ENCODE measurements at regions not wholly inside any gene's neighbourhood (a gene's known extent, or its start where the extent isn't known, plus 50 kb on each side); places are given as distances from the start of the nearest gene placed in this dataset.

DNA sequence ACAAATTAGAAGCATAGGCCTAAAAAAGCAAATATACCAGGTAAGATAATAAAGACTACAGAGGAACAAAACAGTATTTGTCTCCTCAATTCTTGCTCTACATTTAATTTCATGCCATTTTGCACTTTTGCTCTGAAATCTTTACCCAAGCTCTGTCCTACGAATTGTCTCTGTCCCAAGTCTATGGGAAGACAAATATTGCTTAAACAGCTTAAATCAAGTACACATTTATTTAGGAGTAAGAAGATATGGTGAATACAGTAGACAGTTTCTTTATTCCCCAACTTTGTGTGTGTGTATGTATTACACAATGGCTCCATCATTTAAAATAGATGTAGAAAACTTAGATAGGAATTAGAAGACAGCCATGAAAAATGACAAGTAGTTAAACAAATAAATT lies 163.5 kb upstream of the POU5F2 start:
- H3K27me3 ChIP-seq (ENCODE audit: control insufficient read depth, insufficient read depth, low read length): no peaks in the 10 kb centered on the region
- no peak for DNase-seq (ENCODE audit: low read depth, low spot score)
- H3K27ac ChIP-seq (ENCODE audit: low read depth, low read length): no peak overlapping the region
- no peaks in the 10 kb centered on the region for H3K9me3 ChIP-seq (ENCODE audit: control insufficient read depth, insufficient read depth, low read length)
- ChIA-PET POLR2A (no interaction called here), CTCF (no interaction called here)
- H3K4me3 ChIP-seq (ENCODE audit: low read depth, low read length): no peak overlapping the region
- TF ChIP-seq, protein P1, sequence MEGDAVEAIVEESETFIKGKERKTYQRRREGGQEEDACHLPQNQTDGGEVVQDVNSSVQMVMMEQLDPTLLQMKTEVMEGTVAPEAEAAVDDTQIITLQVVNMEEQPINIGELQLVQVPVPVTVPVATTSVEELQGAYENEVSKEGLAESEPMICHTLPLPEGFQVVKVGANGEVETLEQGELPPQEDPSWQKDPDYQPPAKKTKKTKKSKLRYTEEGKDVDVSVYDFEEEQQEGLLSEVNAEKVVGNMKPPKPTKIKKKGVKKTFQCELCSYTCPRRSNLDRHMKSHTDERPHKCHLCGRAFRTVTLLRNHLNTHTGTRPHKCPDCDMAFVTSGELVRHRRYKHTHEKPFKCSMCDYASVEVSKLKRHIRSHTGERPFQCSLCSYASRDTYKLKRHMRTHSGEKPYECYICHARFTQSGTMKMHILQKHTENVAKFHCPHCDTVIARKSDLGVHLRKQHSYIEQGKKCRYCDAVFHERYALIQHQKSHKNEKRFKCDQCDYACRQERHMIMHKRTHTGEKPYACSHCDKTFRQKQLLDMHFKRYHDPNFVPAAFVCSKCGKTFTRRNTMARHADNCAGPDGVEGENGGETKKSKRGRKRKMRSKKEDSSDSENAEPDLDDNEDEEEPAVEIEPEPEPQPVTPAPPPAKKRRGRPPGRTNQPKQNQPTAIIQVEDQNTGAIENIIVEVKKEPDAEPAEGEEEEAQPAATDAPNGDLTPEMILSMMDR (IDR thresholded peaks at IDR 0.05; ENCODE audit: low read depth, low read length): no peak

DNA sequence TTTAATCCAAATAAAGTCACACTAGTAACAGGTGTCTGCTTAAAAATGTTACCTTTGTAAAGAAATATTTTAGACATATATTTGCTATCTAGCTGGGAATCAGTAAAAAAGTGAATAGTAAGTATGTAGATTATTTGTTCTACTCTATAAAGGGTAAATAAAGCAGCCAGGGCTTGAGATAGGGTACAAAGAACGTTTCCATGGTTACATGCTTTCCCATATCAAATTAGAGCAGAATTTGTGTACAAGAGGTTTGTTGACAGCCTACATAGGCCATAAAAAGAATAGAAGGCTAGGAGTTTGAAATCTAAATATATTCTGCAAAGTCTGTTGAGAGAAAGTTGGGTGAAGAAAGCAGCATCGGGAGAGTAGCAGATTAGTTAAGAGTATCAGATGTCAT lies 160.9 kb upstream of the POU5F2 start:
- TF ChIP-seq, protein P1 (IDR thresholded peaks at IDR 0.05; ENCODE audit: low read depth, low read length): no peak
- DNase-seq (ENCODE audit: low read depth, low spot score): no peak
- no peak overlapping the region for H3K4me3 ChIP-seq (ENCODE audit: low read depth, low read length)
- ChIA-PET CTCF (interaction anchor here (1.6 to 2.1 kb wide), 2 partner anchors 8 to 13 kb away, joined by 4 to 9 read pairs; no protein-coding TSS in a partner anchor), POLR2A (no interaction called here)
- no peaks in the 10 kb centered on the region for H3K9me3 ChIP-seq (ENCODE audit: control insufficient read depth, insufficient read depth, low read length)
- no peaks in the 10 kb centered on the region for H3K27me3 ChIP-seq (ENCODE audit: control insufficient read depth, insufficient read depth, low read length)
- no peak overlapping the region for H3K27ac ChIP-seq (ENCODE audit: low read depth, low read length)

DNA sequence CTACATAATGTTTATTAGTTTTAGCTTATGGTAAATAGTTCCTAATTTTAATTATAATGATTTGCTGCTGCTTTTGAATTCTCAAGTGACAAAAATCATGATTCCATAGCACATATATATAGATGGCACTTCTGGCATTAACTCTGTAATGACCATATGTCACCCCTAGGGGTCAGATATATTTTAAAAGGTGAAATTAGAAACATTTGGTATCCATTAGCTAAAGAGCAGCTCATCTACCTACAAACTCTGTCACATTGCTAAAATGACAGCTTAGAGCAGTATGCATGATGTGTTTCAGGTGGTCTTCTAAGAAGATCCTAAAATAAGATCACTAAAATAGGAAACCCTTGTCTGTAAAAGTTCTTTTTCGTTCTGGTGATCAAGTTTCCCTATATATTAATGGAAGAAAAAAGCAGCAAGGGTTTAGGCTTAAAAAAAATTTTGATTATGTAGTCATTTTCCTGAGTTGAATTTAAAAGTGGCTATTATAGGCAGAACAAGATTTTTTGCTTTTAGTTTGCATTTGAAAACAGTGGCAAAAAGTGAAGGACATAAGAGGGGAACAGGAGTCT lies 157.7 kb upstream of the POU5F2 start:
- TF ChIP-seq, protein P1 (IDR thresholded peaks at IDR 0.05; ENCODE audit: low read depth, low read length): peak; percentile 52
- Histone ChIP-seq H3K27ac (ENCODE audit: low read depth, low read length) (no peak overlapping the region), H3K4me3 (ENCODE audit: low read depth, low read length) (no peak overlapping the region), H3K9me3 (ENCODE audit: control insufficient read depth, insufficient read depth, low read length) (no peaks in the 10 kb centered on the region), H3K27me3 (ENCODE audit: control insufficient read depth, insufficient read depth, low read length) (no peaks in the 10 kb centered on the region)
- DNase-seq (ENCODE audit: low read depth, low spot score): no peak
- ChIA-PET CTCF (interaction anchor here (0.6 to 2.9 kb wide), 13 partner anchors 9 to 1434 kb away, joined by 3 to 12 read pairs (median 4); no protein-coding TSS in a partner anchor), POLR2A (no interaction called here)

DNA sequence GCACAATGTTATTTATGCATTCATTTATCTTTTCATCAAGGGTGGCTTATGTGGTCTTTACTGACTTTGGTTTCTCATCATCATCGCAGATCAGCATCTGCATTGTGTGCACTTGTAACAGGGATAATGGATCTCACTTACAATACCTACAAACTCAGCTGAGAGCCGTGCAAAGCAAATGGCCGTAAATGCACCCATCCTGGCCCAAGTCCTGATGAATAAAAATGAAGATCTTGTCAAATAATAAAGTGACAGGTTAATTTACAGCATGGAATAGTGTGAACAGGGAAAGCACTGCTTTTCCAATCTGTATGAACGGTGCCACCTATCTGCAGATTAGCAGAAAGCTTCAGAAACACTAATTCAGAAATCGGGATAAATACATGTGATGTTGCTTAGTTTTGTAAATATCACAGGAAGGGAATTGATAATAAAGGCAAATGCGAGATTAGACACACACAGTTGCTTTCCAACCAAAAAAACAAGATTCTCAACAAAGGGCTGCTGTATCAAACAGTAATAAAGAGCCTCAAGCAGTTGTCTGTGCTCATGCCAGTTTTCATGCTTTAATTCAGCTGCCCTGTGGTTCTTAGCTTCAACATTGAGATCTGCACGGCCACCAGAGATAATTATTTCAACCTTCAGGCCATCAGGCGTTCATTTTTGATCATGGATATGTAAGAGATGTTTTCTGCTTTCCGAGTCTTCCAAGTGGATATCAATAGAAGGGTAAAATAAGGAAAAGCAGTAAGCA lies 153.4 kb upstream of the POU5F2 start:
- Histone ChIP-seq H3K27ac (ENCODE audit: low read depth, low read length) (no peak overlapping the region), H3K27me3 (ENCODE audit: control insufficient read depth, insufficient read depth, low read length) (no peaks in the 10 kb centered on the region), H3K9me3 (ENCODE audit: control insufficient read depth, insufficient read depth, low read length) (no peaks in the 10 kb centered on the region), H3K4me3 (ENCODE audit: low read depth, low read length) (no peak overlapping the region)
- DNase-seq (ENCODE audit: low read depth, low spot score): no peak
- CTCF ChIA-PET: interaction anchor here (0.5 to 2.1 kb wide), 18 partner anchors 9 to 843 kb away, joined by 3 to 11 read pairs (median 3); no protein-coding TSS in a partner anchor
- TF ChIP-seq, protein P1 (IDR thresholded peaks at IDR 0.05; ENCODE audit: low read depth, low read length): peak; percentile 61
- POLR2A ChIA-PET: no interaction called here

DNA sequence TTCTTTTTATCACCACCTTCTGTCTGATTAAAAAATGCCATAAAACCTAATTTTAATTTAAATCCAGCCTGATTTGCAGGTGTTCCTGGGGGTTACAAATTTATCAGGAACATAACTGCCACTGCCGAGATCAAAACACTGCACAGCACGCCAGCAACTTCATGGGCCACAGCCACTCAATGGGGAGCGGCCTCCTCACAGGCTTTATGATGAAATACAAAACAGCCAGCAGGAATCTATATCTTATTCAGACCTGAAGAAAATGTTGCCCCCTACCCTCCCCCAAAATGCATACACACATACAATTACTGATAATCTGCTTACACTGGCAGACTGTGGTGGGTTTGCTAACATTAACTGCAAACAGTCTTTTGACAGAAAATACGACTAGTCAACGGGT lies 151.7 kb upstream of the POU5F2 start:
- no peaks in the 10 kb centered on the region for H3K9me3 ChIP-seq (ENCODE audit: control insufficient read depth, insufficient read depth, low read length)
- TF ChIP-seq, protein P1 (IDR thresholded peaks at IDR 0.05; ENCODE audit: low read depth, low read length): no peak
- H3K4me3 ChIP-seq (ENCODE audit: low read depth, low read length): no peak overlapping the region
- POLR2A ChIA-PET: no interaction called here
- H3K27ac ChIP-seq (ENCODE audit: low read depth, low read length): no peak overlapping the region
- CTCF ChIA-PET: interaction anchor here (1.0 to 2.0 kb wide), 4 partner anchors 10 to 93 kb away, joined by 3 to 9 read pairs (median 4); no protein-coding TSS in a partner anchor
- no peak for DNase-seq (ENCODE audit: low read depth, low spot score)
- H3K27me3 ChIP-seq (ENCODE audit: control insufficient read depth, insufficient read depth, low read length): no peaks in the 10 kb centered on the region
